GM12891 (cell line): ENCODE measurements at regions not wholly inside any gene's neighbourhood (a gene's known extent, or its start where the extent isn't known, plus 50 kb on each side); places are given as distances from the start of the nearest gene placed in this dataset.
A peak's percentile ranks its signal among the peaks of the same experiment; 100 is the strongest.

ENCODE experiments used
- DNase-seq: peaks from one replicate; pipeline ENCODE4 v3.0.0; 2011; ENCODE audit warnings: low spot score; ENCODE audit not compliant: insufficient read length
- FAIRE-seq: peaks from 2 replicates; lab custom pipeline; 2011; peaks lifted over from hg19 to GRCh38; lab: Jason Lieb, UNC
- PAX5 ChIP-seq: IDR thresholded peaks from 2 replicates; pipeline ENCODE4 v1.6.1; 2011; ENCODE audit warnings: low read length, moderate library complexity, mild to moderate bottlenecking; ENCODE audit not compliant: insufficient read depth, severe bottlenecking
- POLR2A ChIP-seq: IDR thresholded peaks from 2 replicates; pipeline ENCODE4 v1.6.1; 2011; ENCODE audit warnings: low read depth, low read length, control low read depth
- POLR2AphosphoS5 ChIP-seq: IDR thresholded peaks from 2 replicates; pipeline ENCODE4 v1.6.1; 2011; ENCODE audit warnings: low read depth, low read length, control low read depth
- POU2F2 ChIP-seq: IDR thresholded peaks from 2 replicates; pipeline ENCODE4 v1.6.1; 2011; ENCODE audit warnings: low read depth, mild to moderate bottlenecking, control low read depth, low read length, moderate library complexity
- SPI1 ChIP-seq: IDR thresholded peaks from 2 replicates; pipeline ENCODE4 v1.6.1; 2011; ENCODE audit warnings: low read depth, low read length, control low read depth
- TAF1 ChIP-seq: IDR thresholded peaks from 2 replicates; pipeline ENCODE4 v1.6.1; 2011; ENCODE audit warnings: low read depth, low read length, control low read depth

DNA sequence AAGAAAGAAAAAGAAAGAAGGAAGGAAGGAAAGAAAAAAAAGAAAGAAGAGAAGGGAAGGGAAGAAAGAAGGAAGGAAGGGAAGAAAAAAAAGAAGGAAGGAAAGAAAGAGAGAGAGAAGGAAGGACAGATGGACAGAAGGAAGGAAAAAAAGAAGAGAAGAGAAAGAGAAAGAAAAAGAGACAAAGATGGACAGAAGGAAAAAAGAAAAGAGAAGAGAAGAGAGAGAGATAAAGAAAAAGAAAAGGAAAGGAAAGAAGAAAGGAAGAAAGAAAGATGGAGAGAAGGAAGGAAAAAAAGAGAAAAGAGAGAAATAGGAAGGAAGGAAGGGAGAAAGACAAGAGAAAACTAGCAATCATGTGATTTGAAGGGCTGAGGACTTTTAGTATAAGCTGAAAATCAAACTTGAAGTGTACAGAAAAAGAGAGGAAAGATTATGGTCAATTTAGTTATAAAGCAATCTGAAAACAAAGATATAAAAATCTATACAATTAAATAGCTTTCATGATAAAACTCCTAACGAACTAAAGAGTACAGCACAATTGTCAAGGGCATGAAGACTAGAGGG lies 115.3 kb downstream of the LTN1 start:
- FAIRE-seq, result no peak
- no peak for TF ChIP-seq PAX5
- TF ChIP-seq POU2F2, result no peak
- TF ChIP-seq TAF1, result no peak
- no peak for TF ChIP-seq POLR2A
- no peak for TF ChIP-seq POLR2AphosphoS5
- TF ChIP-seq SPI1, result no peak
- DNase-seq, result no peak

DNA sequence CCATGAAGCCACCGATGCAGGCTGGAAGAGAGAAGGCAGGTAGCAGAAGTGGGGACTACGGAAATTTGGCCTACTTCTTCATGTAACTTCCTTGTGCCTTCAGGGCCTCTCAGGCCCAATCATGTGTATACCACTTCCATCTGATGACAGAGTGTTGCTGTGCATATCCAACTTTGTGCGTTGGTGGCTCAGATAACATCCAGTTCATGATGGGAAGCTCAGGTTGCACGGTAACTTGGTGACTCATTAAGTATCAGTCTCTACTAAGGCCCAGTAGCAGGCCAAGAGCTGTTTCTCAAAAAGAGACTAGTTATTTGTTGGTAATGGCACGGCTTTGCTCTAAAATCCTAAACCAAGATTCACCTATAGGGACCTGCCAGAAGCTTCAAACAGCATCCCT lies 117.6 kb downstream of the LTN1 start:
- TF ChIP-seq SPI1, result no peak
- no peak for TF ChIP-seq POLR2A
- no peak for TF ChIP-seq POU2F2
- no peak for TF ChIP-seq TAF1
- TF ChIP-seq POLR2AphosphoS5, result no peak
- TF ChIP-seq PAX5, result no peak
- FAIRE-seq, result peak; percentile 43

DNA sequence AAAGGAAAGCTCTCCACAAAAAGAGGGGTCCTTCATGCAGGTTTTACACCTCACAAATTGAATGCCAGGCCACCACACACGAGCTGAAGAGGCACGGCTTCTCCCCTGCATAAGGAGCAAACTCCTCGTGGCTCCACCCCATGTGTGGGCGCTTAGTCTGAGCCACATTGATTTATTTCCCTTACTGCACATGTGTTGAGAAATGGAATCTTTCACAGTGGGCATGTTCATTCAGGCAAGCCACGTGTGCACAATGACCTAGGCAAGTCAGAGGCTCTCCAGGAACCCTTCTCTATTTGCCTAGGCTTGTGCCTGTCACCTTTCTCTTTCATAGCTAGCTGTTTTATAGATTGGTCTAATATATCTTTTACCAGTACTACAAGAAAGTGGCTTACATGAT lies 120.5 kb downstream of the LTN1 start:
- no peak for TF ChIP-seq POLR2A
- TF ChIP-seq POU2F2, result no peak
- TF ChIP-seq TAF1, result no peak
- TF ChIP-seq PAX5, result no peak
- no peak for TF ChIP-seq POLR2AphosphoS5
- no peak for TF ChIP-seq SPI1
- DNase-seq, result no peak
- FAIRE-seq, result no peak

More for the DNA sequence above, 117.6 kb downstream of the LTN1 start:
- no peak for DNase-seq

DNA sequence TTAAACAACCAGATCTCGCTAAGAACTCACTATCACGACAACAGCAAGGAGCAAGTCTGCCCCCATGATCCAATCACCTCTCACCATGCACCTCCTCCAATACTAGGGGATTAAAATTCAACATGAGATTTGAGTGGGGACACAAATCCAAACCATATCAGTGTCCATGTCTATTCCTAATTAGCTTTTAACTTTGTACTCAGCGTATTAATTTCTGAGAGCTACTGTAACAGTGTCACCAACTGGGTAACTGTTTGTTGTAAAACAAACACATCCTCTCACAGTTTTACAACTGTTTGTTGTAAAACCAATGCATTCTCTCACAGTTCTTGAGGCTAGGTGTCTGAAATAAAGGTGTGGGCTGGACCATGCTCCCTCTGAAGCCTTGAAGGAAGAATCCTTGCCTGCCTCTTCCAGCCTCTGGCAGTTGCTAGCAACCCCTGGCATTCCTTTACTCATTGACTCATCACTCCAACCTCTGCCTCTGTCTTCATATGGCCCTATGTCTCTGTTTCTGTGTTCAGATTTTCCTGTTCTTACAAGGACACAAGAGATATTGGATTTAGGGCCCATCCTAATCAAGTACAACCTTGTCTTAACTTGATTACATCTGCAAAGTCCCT lies 121.2 kb downstream of the LTN1 start:
- TF ChIP-seq POU2F2 (no peak), POLR2AphosphoS5 (no peak), TAF1 (no peak), SPI1 (no peak), PAX5 (no peak), POLR2A (no peak)
- DNase-seq (no peak), FAIRE-seq (no peak)

DNA sequence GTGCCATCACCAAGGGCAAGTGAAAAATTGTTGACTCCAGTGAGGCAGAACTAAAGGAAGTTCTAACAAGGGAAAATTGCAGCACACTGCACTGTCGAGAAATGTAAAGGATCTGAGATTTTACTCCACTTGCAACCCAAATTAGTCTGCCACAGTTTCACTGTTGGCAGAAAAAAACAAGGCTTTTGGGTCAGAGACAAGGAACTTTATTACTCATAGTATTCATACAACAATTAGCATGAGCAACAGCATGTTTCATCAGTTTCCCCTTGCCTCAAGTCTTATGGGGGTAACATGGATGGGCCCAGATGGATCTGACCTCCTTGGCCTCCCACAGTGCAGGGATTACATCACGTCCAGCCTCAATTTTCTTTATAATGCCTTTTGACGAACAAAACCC lies 125.3 kb downstream of the LTN1 start:
- FAIRE-seq, result no peak
- TF ChIP-seq POLR2AphosphoS5, result no peak
- no peak for TF ChIP-seq POLR2A
- no peak for TF ChIP-seq TAF1
- TF ChIP-seq SPI1, result no peak
- no peak for DNase-seq

DNA sequence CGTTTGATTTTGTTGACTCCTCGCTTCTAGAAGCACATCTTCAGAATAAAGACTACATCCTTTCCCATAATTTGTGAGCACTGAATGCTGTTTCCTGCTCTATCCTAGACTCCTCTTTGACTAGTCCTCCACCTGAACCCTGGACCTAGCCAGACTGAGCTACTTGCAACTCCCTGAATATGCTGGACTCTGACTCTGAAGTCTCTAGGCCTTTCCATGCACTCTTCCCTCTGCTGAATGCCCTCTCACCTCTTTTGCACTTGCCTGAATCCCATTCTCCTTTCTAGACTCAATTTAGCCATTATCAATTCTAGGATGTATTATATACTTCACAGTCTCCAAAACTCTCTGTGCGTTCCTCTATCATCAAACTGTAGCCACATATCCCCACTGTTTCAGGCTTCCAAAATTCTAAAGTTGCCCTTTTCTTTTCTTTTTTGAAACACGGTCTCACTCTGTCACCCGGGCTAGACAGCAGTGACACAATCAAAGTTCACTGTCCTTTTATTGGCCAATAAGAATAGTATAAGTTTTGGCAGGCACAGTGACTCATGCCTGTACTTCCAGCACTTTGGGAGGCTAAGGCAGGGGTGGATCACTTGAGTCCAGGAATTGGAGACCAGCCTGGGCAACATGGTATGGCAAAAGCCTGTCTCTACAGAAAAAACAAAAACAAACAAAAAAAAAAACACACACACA lies 127.0 kb downstream of the LTN1 start:
- FAIRE-seq (no peak), DNase-seq (no peak)
- TF ChIP-seq TAF1, result no peak
- no peak for TF ChIP-seq POLR2A
- no peak for TF ChIP-seq POLR2AphosphoS5
- TF ChIP-seq POU2F2, result no peak
- TF ChIP-seq SPI1, result no peak
- no peak for TF ChIP-seq PAX5

DNA sequence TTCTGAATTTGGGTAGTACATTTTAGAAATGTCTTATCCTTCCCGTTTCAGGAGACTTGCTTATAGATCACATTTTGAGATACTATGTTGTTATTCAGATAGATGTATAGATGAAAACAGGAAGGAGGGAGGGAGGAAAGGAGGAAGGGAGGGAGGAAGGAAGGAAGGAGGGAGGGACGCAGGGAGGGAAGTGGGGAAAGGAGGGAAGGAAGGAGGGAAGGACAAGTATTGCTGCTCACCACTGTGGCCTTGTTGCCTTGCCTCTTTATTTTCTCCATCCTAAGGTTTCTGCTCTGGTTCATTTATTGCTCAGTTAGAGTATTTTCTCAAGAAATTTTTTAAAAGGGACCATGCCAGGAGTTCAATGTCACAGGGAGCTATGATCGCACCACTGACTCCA lies 134.3 kb downstream of the LTN1 start:
- FAIRE-seq (no peak), DNase-seq (no peak)
- TF ChIP-seq PAX5 (no peak), TAF1 (no peak), SPI1 (no peak), POLR2AphosphoS5 (no peak), POLR2A (no peak), POU2F2 (no peak)

DNA sequence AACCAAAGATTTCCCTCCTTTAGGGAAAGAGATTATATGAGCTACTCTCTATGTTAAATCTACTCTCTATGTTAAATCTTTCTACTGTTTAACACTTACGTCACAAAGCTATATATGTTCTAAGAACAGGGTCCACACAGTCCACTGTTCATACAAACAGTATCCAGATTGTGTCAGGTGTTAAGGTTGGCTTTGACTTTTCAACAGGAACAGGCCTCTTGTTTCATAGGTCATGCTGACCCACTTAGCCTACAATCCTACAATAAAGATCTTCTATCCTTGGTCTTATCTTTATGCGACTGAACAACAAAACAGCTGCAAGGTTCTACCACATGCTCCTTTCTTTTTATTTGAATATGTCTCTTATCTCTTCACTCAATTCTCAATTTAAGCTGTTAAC lies 134.9 kb downstream of the LTN1 start:
- TF ChIP-seq POLR2A, result no peak
- no peak for TF ChIP-seq PAX5
- no peak for TF ChIP-seq POLR2AphosphoS5
- no peak for TF ChIP-seq SPI1
- no peak for TF ChIP-seq TAF1
- no peak for TF ChIP-seq POU2F2
- DNase-seq, result no peak
- FAIRE-seq, result no peak

DNA sequence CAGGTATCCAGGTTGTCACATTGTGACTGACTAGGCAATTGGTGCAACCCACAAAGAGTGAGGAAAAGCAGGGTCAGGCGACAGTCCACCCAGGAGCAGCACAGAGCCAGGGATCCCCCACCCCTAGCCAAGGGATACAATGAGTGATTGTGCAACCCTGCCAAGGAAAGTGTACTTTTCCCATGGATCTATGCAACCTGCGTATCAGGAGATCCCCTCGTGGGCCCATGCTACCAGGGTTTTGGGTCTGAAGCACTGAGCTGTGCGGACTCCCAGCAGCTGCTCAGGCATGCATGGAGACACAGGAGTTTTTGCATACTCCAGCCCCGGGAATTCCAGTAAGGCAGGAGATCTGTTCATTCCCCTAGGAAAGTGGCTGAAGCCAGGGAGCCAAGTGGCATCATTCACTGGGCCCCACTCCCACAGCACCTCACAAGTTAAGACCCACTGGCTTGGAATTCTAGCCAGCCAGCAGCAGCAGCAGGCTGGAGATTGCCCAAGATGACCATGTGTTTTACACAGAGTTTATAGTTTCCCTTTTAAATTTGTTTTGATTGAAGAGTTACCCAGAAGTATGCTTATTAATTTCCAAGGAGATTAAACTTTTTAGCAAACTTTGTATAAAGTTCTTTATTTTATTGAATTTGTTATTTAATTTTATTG lies 136.0 kb downstream of the LTN1 start:
- TF ChIP-seq POU2F2 (no peak), POLR2AphosphoS5 (no peak), SPI1 (no peak), PAX5 (no peak), POLR2A (no peak), TAF1 (no peak)
- FAIRE-seq, result no peak

More for the DNA sequence above, 136.0 kb downstream of the LTN1 start:
- DNase-seq, result no peak
